Activated naive CD8-positive, alpha-beta T cell treated with anti-CD3 and anti-CD28 coated beads, Interleukin-2, amount 10 ng/mL, durations not matched to agents 7 days and 5 days (primary cell): ENCODE measurements at regions not wholly inside any gene's neighbourhood (a gene's known extent, or its start where the extent isn't known, plus 50 kb on each side); places are given as distances from the start of the nearest gene placed in this dataset.

ENCODE experiments used
- ATAC-seq: fragments of 150-1000 bp; cut with Tn5 transposase; one replicate; pipeline ENCODE4 v1.10.0; 2021; ENCODE audit warnings: low read depth, moderate library complexity
- POLR2A ChIA-PET: fragments of 350-600 bp; sonication (Branson Sonifier 250); formaldehyde crosslinking; loops from one replicate; lab custom pipeline; 2021; ENCODE audit warnings: antibody characterized with exemption; lab: Charles Lee
- DNase-seq: peaks from one replicate; pipeline ENCODE4 v3.0.0; 2021
- H3K27ac Mint-ChIP-seq: one replicate; pipeline ENCODE4 v1.8.0; 2022; ENCODE audit warnings: mild to moderate bottlenecking, mixed read lengths
- H3K27me3 Mint-ChIP-seq: one replicate; pipeline ENCODE4 v1.8.0; 2022; ENCODE audit warnings: mild to moderate bottlenecking, moderate library complexity, mixed read lengths
- H3K36me3 Mint-ChIP-seq: one replicate; pipeline ENCODE4 v1.8.0; 2021; ENCODE audit warnings: mild to moderate bottlenecking, mixed read lengths
- H3K4me1 Mint-ChIP-seq: one replicate; pipeline ENCODE4 v1.8.0; 2021; ENCODE audit warnings: mixed read lengths
- H3K4me3 Mint-ChIP-seq: one replicate; pipeline ENCODE4 v1.8.0; 2022; ENCODE audit warnings: mild to moderate bottlenecking, moderate library complexity, mixed read lengths
- H3K9me3 Mint-ChIP-seq: one replicate; pipeline ENCODE4 v1.8.0; 2021; ENCODE audit warnings: mixed read lengths

- DNase-seq: no peak
- H3K27ac Mint-ChIP-seq: no peak overlapping the region
- H3K27me3 Mint-ChIP-seq: no peaks in the 10 kb centered on the region
- H3K4me1 Mint-ChIP-seq: no peaks in the 10 kb centered on the region
- H3K4me3 Mint-ChIP-seq: no peak overlapping the region
- POLR2A ChIA-PET: no interaction called here
- H3K36me3 Mint-ChIP-seq: peaks cover 12% of the 10 kb centered on the region
- ATAC-seq: no peak
- peaks cover 11% of the 10 kb centered on the region for H3K9me3 Mint-ChIP-seq
Observed at GRCh38 chr3:30393079-30393478, 213.3 kb upstream of the TGFBR2 start.

- no peak for DNase-seq
- H3K27ac Mint-ChIP-seq: no peak overlapping the region
- peaks cover 14% of the 10 kb centered on the region for H3K4me1 Mint-ChIP-seq
- no peaks in the 10 kb centered on the region for H3K27me3 Mint-ChIP-seq
- H3K36me3 Mint-ChIP-seq: peaks cover 9% of the 10 kb centered on the region
- H3K4me3 Mint-ChIP-seq: no peak overlapping the region
- peaks cover 13% of the 10 kb centered on the region for H3K9me3 Mint-ChIP-seq
- POLR2A ChIA-PET: no interaction called here
- no peak for ATAC-seq
Observed at GRCh38 chr3:30397030-30397429, 209.4 kb upstream of the TGFBR2 start.

GRCh38 chr3:30399394-30400181, 206.8 kb upstream of the TGFBR2 start:
- Mint-ChIP-seq H3K4me1 (peaks cover 15% of the 10 kb centered on the region), H3K9me3 (peaks cover 8% of the 10 kb centered on the region), H3K4me3 (no peak overlapping the region), H3K36me3 (peaks cover 3% of the 10 kb centered on the region), H3K27ac (no peak overlapping the region), H3K27me3 (no peaks in the 10 kb centered on the region)
- ATAC-seq (no peak), DNase-seq (no peak)
- POLR2A ChIA-PET: no interaction called here

GRCh38 chr3:30400926-30401325, 205.5 kb upstream of the TGFBR2 start:
- peaks cover 15% of the 10 kb centered on the region for H3K4me1 Mint-ChIP-seq
- H3K9me3 Mint-ChIP-seq: peaks cover 8% of the 10 kb centered on the region
- DNase-seq: no peak
- H3K36me3 Mint-ChIP-seq: peaks cover 3% of the 10 kb centered on the region
- POLR2A ChIA-PET: no interaction called here
- peak overlapping the region; percentile 19 for H3K4me3 Mint-ChIP-seq
- no peak for ATAC-seq
- no peaks in the 10 kb centered on the region for H3K27me3 Mint-ChIP-seq
- no peak overlapping the region for H3K27ac Mint-ChIP-seq

- no peak for ATAC-seq
- Mint-ChIP-seq H3K4me1 (peaks cover 15% of the 10 kb centered on the region), H3K27ac (no peak overlapping the region), H3K9me3 (peaks cover 8% of the 10 kb centered on the region), H3K36me3 (peaks cover 7% of the 10 kb centered on the region), H3K4me3 (no peak overlapping the region), H3K27me3 (no peaks in the 10 kb centered on the region)
- no peak for DNase-seq
- POLR2A ChIA-PET: no interaction called here
Observed at GRCh38 chr3:30401971-30402370, 204.4 kb upstream of the TGFBR2 start.

GRCh38 chr3:30407651-30408050, 198.8 kb upstream of the TGFBR2 start:
- H3K4me3 Mint-ChIP-seq: no peak overlapping the region
- H3K4me1 Mint-ChIP-seq: no peaks in the 10 kb centered on the region
- POLR2A ChIA-PET: no interaction called here
- H3K9me3 Mint-ChIP-seq: peaks cover 21% of the 10 kb centered on the region
- ATAC-seq (no peak), DNase-seq (no peak)
- no peaks in the 10 kb centered on the region for H3K27me3 Mint-ChIP-seq
- peaks cover 21% of the 10 kb centered on the region for H3K36me3 Mint-ChIP-seq
- H3K27ac Mint-ChIP-seq: no peak overlapping the region

GRCh38 chr3:30408105-30408557, 198.3 kb upstream of the TGFBR2 start:
- Mint-ChIP-seq H3K27ac (no peak overlapping the region), H3K4me1 (no peaks in the 10 kb centered on the region), H3K9me3 (peaks cover 21% of the 10 kb centered on the region), H3K4me3 (no peak overlapping the region), H3K36me3 (peaks cover 21% of the 10 kb centered on the region), H3K27me3 (no peaks in the 10 kb centered on the region)
- ATAC-seq (no peak), DNase-seq (no peak)
- POLR2A ChIA-PET: no interaction called here

- DNase-seq: no peak
- Mint-ChIP-seq H3K27me3 (no peaks in the 10 kb centered on the region), H3K4me3 (no peak overlapping the region), H3K4me1 (no peaks in the 10 kb centered on the region), H3K9me3 (peaks cover 6% of the 10 kb centered on the region), H3K36me3 (peaks cover 10% of the 10 kb centered on the region), H3K27ac (no peak overlapping the region)
- POLR2A ChIA-PET: no interaction called here
- ATAC-seq: no peak
Observed at GRCh38 chr3:30418443-30418842, 188.0 kb upstream of the TGFBR2 start.

- Mint-ChIP-seq H3K27ac (no peak overlapping the region), H3K27me3 (no peaks in the 10 kb centered on the region), H3K4me1 (no peaks in the 10 kb centered on the region), H3K9me3 (peaks cover 7% of the 10 kb centered on the region), H3K36me3 (peaks cover 13% of the 10 kb centered on the region), H3K4me3 (no peak overlapping the region)
- DNase-seq: no peak
- no peak for ATAC-seq
- POLR2A ChIA-PET: no interaction called here
Observed at GRCh38 chr3:30421266-30421665, 185.1 kb upstream of the TGFBR2 start.

- H3K9me3 Mint-ChIP-seq: peaks cover 6% of the 10 kb centered on the region
- peaks cover 9% of the 10 kb centered on the region for H3K36me3 Mint-ChIP-seq
- H3K27me3 Mint-ChIP-seq: no peaks in the 10 kb centered on the region
- no peak overlapping the region for H3K4me3 Mint-ChIP-seq
- H3K27ac Mint-ChIP-seq: no peak overlapping the region
- H3K4me1 Mint-ChIP-seq: no peaks in the 10 kb centered on the region
- no peak for ATAC-seq
- POLR2A ChIA-PET: no interaction called here
- no peak for DNase-seq
Observed at GRCh38 chr3:30426293-30426993, 180.0 kb upstream of the TGFBR2 start.

- peaks cover 6% of the 10 kb centered on the region for H3K9me3 Mint-ChIP-seq
- no peak overlapping the region for H3K27ac Mint-ChIP-seq
- DNase-seq (no peak), ATAC-seq (no peak)
- peaks cover 9% of the 10 kb centered on the region for H3K36me3 Mint-ChIP-seq
- H3K4me1 Mint-ChIP-seq: no peaks in the 10 kb centered on the region
- POLR2A ChIA-PET: no interaction called here
- no peaks in the 10 kb centered on the region for H3K27me3 Mint-ChIP-seq
- no peak overlapping the region for H3K4me3 Mint-ChIP-seq
Observed at GRCh38 chr3:30428251-30428650, 178.2 kb upstream of the TGFBR2 start.

GRCh38 chr3:30435861-30436331, 170.5 kb upstream of the TGFBR2 start:
- Mint-ChIP-seq H3K9me3 (no peaks in the 10 kb centered on the region), H3K27ac (peak overlapping the region; percentile 66), H3K4me1 (peaks cover 21% of the 10 kb centered on the region), H3K27me3 (no peaks in the 10 kb centered on the region), H3K36me3 (peaks cover 2% of the 10 kb centered on the region), H3K4me3 (peak overlapping the region; percentile 80)
- POLR2A ChIA-PET: interaction anchor here (0.6 to 1.4 kb wide), 3 partner anchors 82 to 170 kb away, joined by 3 to 4 read pairs (median 3); partner anchors contain the start of gene TGFBR2
- ATAC-seq: peak; percentile 50
- DNase-seq: no peak

- DNase-seq: no peak
- H3K4me3 Mint-ChIP-seq: no peak overlapping the region
- H3K4me1 Mint-ChIP-seq: peaks cover 21% of the 10 kb centered on the region
- peaks cover 3% of the 10 kb centered on the region for H3K36me3 Mint-ChIP-seq
- no peak overlapping the region for H3K27ac Mint-ChIP-seq
- no peak for ATAC-seq
- POLR2A ChIA-PET: no interaction called here
- H3K9me3 Mint-ChIP-seq: no peaks in the 10 kb centered on the region
- H3K27me3 Mint-ChIP-seq: no peaks in the 10 kb centered on the region
Observed at GRCh38 chr3:30437171-30437601, 169.2 kb upstream of the TGFBR2 start.

GRCh38 chr3:30438126-30438525, 168.3 kb upstream of the TGFBR2 start:
- no peak overlapping the region for H3K4me3 Mint-ChIP-seq
- H3K9me3 Mint-ChIP-seq: no peaks in the 10 kb centered on the region
- no peaks in the 10 kb centered on the region for H3K27me3 Mint-ChIP-seq
- H3K4me1 Mint-ChIP-seq: peaks cover 21% of the 10 kb centered on the region
- ATAC-seq (no peak), DNase-seq (no peak)
- peaks cover 3% of the 10 kb centered on the region for H3K36me3 Mint-ChIP-seq
- POLR2A ChIA-PET: no interaction called here
- H3K27ac Mint-ChIP-seq: no peak overlapping the region
